Activated CD8-positive, alpha-beta T cell treated with anti-CD3 and anti-CD28 coated beads for 36 hours (primary cell): ENCODE measurements at regions not wholly inside any gene's neighbourhood (a gene's known extent, or its start where the extent isn't known, plus 50 kb on each side); places are given as distances from the start of the nearest gene placed in this dataset.

Experiments used
- ATAC-seq: fragments of 200-7000 bp; cut with Tn5 transposase; one replicate; pipeline ENCODE4 v1.10.0; 2021; ENCODE audit warnings: mild to moderate bottlenecking, moderate library complexity
- CTCF ChIA-PET: fragments of 350-600 bp; sonication (Branson Sonifier 250); formaldehyde crosslinking; loops from one replicate; lab custom pipeline; 2021; ENCODE audit warnings: antibody characterized with exemption; lab: Charles Lee
- POLR2A ChIA-PET: fragments of 350-600 bp; sonication (Branson Sonifier 250); formaldehyde crosslinking; loops from one replicate; lab custom pipeline; 2021; ENCODE audit warnings: antibody characterized with exemption; lab: Charles Lee
- DNase-seq: peaks from one replicate; pipeline ENCODE4 v3.0.0-alpha.2; 2020
- H3K27ac Mint-ChIP-seq: one replicate; pipeline ENCODE4 v1.8.0; 2021; ENCODE audit warnings: mild to moderate bottlenecking, mixed read lengths
- H3K27me3 Mint-ChIP-seq: one replicate; pipeline ENCODE4 v1.8.0; 2021; ENCODE audit warnings: mixed read lengths
- H3K36me3 Mint-ChIP-seq: one replicate; pipeline ENCODE4 v1.8.0; 2021; ENCODE audit warnings: low read depth, mixed read lengths
- H3K4me1 Mint-ChIP-seq: one replicate; pipeline ENCODE4 v1.8.0; 2021; ENCODE audit warnings: low read depth, mixed read lengths
- H3K4me3 Mint-ChIP-seq: one replicate; pipeline ENCODE4 v1.8.0; 2021; ENCODE audit warnings: mild to moderate bottlenecking, moderate library complexity, mixed read lengths
- H3K9me3 Mint-ChIP-seq: one replicate; pipeline ENCODE4 v1.8.0; 2021; ENCODE audit warnings: mixed read lengths
- CTCF ChIP-seq: fragments of 200-600 bp; IDR thresholded peaks from one replicate; pipeline ENCODE4 v1.8.0; 2022; ENCODE audit warnings: antibody characterized with exemption, mild to moderate bottlenecking
- intact Hi-C: fragments of 100-400 bp; cut with micrococcal nuclease; formaldehyde crosslinking; loops from one replicate; pipeline ENCODE4 v1.10.0; 2022

- intact Hi-C loops, result no loop called here
- ChIA-PET POLR2A (no interaction called here), CTCF (no interaction called here)
- Mint-ChIP-seq H3K9me3 (no peaks in the 10 kb centered on the region), H3K36me3 (no peaks in the 10 kb centered on the region), H3K4me1 (no peaks in the 10 kb centered on the region), H3K27me3 (peaks cover 20% of the 10 kb centered on the region), H3K27ac (no peak overlapping the region), H3K4me3 (no peak overlapping the region)
- no peak for DNase-seq
- TF ChIP-seq CTCF, result no peak
- ATAC-seq, result no peak
Observed at GRCh38 chr12:53849656-53850055, 89.0 kb upstream of the HOXC13 start.

GRCh38 chr12:53852061-53852460 lies 86.6 kb upstream of the HOXC13 start:
- H3K36me3 Mint-ChIP-seq, result no peaks in the 10 kb centered on the region
- POLR2A ChIA-PET, result no interaction called here
- no peak for TF ChIP-seq CTCF
- DNase-seq, result no peak
- peaks cover 18% of the 10 kb centered on the region for H3K27me3 Mint-ChIP-seq
- no peak overlapping the region for H3K4me3 Mint-ChIP-seq
- H3K4me1 Mint-ChIP-seq, result no peaks in the 10 kb centered on the region
- no peak overlapping the region for H3K27ac Mint-ChIP-seq
- H3K9me3 Mint-ChIP-seq, result no peaks in the 10 kb centered on the region
- ATAC-seq, result no peak
- intact Hi-C loops, result no loop called here
- CTCF ChIA-PET, result no interaction called here

GRCh38 chr12:53852992-53853391 lies 85.6 kb upstream of the HOXC13 start:
- CTCF ChIA-PET, result no interaction called here

GRCh38 chr12:53854701-53855316 lies 83.8 kb upstream of the HOXC13 start:
- Mint-ChIP-seq H3K9me3 (no peaks in the 10 kb centered on the region), H3K4me3 (no peak overlapping the region), H3K36me3 (no peaks in the 10 kb centered on the region), H3K4me1 (no peaks in the 10 kb centered on the region), H3K27me3 (peaks cover 15% of the 10 kb centered on the region), H3K27ac (no peak overlapping the region)
- intact Hi-C loops, result no loop called here
- ChIA-PET CTCF (no interaction called here), POLR2A (no interaction called here)
- no peak for TF ChIP-seq CTCF
- ATAC-seq (no peak), DNase-seq (no peak)

More at GRCh38 chr12:53852992-53853391, 85.6 kb upstream of the HOXC13 start:
- no peak overlapping the region for H3K4me3 Mint-ChIP-seq
- ATAC-seq, result no peak
- DNase-seq, result no peak
- H3K9me3 Mint-ChIP-seq, result no peaks in the 10 kb centered on the region
- peaks cover 15% of the 10 kb centered on the region for H3K27me3 Mint-ChIP-seq
- intact Hi-C loops, result no loop called here
- no peak for TF ChIP-seq CTCF
- POLR2A ChIA-PET, result no interaction called here
- H3K27ac Mint-ChIP-seq, result no peak overlapping the region
- H3K36me3 Mint-ChIP-seq, result no peaks in the 10 kb centered on the region
- H3K4me1 Mint-ChIP-seq, result no peaks in the 10 kb centered on the region

- POLR2A ChIA-PET, result no interaction called here
- no peaks in the 10 kb centered on the region for H3K4me1 Mint-ChIP-seq
- intact Hi-C loops, result no loop called here
- no peak overlapping the region for H3K27ac Mint-ChIP-seq
- CTCF ChIA-PET, result no interaction called here
- DNase-seq, result no peak
- H3K27me3 Mint-ChIP-seq, result peaks cover 20% of the 10 kb centered on the region
- no peaks in the 10 kb centered on the region for H3K9me3 Mint-ChIP-seq
- TF ChIP-seq CTCF, result no peak
- H3K4me3 Mint-ChIP-seq, result no peak overlapping the region
- no peaks in the 10 kb centered on the region for H3K36me3 Mint-ChIP-seq
- ATAC-seq, result no peak
Observed at GRCh38 chr12:53856132-53856531, 82.5 kb upstream of the HOXC13 start.
